HG03159 (cell line): ENCODE measurements at regions not wholly inside any gene's neighbourhood (a gene's known extent, or its start where the extent isn't known, plus 50 kb on each side); places are given as distances from the start of the nearest gene placed in this dataset.
"Not testable (repeated sequence)": the region's sequence is repeated elsewhere in the genome, so short reads cannot be mapped to it uniquely, and the experiment has no call there.

Experiments
- ATAC-seq: cut with Tn5 transposase; IDR thresholded peaks from one replicate; pipeline ENCODE4 v1.9.1; 2021; ENCODE audit warnings: mild to moderate bottlenecking, moderate library complexity; ENCODE audit not compliant: unreplicated experiment

GRCh38 chr5:99765011-99765410 lies 770.2 kb upstream of the FAM174A start:
- ATAC-seq = no peak

GRCh38 chr5:99763021-99763774 lies 772.0 kb upstream of the FAM174A start:
- ATAC-seq = no peak

GRCh38 chr5:99747342-99747741 lies 787.8 kb upstream of the FAM174A start:
- ATAC-seq = no peak

- not testable (repeated sequence) for ATAC-seq
Observed at GRCh38 chr5:99733146-99733545, 802.0 kb upstream of the FAM174A start.

DNA sequence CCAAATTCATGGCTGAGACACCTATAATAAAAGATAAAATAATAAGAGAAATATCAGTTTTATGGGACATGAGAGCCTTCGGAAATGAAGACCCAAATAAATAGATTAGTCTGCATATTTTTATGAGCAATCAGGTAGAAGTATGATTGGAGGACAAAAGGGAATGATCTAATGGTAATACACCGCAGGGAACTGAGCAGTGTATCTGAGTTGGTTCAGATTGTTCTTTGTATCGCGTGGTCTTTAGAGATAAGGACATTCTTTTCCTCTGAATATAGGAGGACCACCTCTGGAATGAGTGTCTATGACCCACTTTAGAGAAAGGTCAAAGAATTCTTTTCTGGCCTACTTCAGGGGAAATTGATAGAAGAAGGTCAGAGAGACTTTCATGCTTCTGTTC lies 801.8 kb upstream of the CHD1 start:
- ATAC-seq = not testable (repeated sequence)

DNA sequence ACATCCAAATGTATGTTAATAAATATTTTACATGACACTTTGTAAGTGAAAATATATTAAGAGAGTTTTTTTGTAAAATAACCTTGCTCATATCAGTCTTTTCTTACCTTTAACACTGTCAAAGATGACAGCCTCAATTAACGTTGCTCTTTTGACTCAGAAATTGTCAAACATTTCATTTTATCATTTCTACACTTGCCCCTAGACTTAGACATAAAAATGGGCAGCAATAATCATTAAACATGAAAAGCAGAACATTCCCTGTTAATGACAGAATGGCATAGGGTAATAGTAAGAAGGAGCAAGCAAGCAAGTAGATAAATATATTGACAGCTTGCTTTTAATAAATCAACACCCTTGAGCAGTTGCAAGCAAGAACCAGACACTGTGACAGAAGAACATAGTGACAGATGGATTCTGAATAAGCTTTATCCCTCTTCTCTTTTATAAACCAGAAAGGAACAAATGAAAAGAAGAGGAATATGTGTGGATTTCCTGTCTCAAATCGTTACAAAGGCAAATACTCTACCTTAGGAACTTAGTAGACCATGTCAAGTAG lies 796.0 kb upstream of the CHD1 start:
- ATAC-seq = no peak

DNA sequence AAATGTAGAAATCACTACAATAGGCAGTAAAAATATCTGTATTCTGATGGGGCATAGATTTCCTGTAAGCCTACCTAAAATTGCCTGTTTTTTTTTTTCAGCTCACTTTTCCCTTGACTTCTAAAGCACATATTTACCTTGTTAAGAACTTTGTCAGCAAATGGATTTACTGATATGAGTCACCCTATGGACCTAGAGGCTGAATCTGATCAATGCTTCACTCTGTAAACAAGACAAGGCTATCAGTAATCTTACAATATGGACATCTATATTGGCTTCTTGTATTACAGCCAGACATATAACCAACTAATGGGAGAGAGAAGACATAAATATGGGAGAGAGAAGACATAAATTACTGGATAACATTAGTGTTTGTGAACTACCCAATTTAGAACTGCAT lies 792.7 kb upstream of the CHD1 start:
- ATAC-seq = no peak

DNA sequence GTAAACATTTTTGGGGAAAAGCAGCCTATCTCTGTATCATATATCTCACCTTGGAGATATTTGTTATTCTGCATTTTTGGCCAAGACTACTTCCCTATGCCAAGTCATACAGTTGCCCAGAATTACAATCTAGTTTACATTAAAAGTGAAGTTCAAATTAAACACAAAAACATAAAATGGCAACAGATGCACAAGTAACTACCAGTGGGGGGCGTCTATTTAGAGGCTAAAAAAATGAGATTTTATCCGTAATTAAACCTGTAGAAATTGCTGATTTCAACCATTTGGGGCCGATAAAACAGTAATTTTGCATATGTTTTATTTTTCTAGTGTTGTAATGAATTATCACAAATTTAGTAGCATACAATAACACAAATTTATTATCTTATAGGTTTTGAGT lies 787.1 kb upstream of the CHD1 start:
- ATAC-seq = no peak

- no peak for ATAC-seq
Observed at GRCh38 chr5:99706160-99706559, 777.4 kb upstream of the CHD1 start.

GRCh38 chr5:99702565-99702964 lies 773.8 kb upstream of the CHD1 start:
- ATAC-seq = no peak

GRCh38 chr5:99694884-99695283 lies 766.1 kb upstream of the CHD1 start:
- no peak for ATAC-seq

DNA sequence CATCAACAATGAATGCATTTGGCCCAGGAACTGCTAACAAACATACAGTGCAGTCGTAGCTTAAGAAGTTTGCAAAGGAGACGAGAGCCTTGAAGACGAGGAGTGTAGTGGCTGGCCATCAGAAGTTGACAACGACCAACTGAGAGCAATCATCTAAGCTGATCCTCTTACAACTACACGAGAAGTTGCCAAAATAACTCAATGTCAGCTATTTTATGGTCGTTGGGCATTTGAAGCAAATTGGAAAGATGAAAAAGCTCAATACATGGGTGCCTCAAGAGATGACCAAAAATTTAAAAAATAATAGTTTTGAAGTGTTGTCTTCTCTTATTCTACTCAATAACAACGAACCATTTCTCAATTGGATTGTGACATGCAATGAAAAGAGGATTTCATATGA lies 757.7 kb upstream of the CHD1 start:
- ATAC-seq = no peak

GRCh38 chr5:99675974-99676373 lies 747.2 kb upstream of the CHD1 start:
- ATAC-seq = no peak

DNA sequence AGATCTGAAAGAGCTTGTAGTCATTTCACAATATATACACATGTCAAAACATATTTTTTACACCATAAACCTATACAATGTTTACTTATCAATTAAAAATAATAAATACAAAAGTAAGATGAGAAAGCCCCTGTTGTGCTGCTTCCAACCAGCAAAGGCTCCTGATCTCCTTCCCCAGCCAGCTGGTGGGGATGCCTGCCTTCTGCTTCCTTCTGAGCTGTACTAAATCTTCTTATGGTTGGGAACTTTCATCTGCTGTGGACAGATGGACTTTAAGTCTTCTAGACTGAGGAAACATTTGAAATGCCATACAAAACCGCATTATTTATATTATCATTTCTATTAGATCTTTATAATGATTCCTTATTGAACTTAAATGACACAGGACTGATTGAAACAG lies 745.3 kb upstream of the CHD1 start:
- no peak for ATAC-seq

DNA sequence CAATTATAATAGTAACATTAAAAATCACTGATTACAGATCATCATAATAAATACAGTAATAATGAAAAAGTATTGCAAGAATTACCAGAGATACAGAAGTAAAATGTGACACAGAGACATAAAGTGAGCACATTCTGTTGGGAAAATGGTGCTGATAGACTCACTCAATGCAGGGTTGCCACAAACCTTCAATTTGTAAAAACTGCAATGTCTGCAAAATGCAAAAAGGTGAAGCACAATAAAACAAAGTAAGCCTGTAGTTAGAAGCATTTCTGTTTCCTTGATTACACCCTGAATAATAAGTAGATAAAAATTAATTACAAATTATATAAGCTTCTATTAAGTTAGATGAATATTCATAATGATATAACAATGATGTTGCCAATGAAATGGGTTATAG lies 736.2 kb upstream of the CHD1 start:
- ATAC-seq = no peak

GRCh38 chr5:99651298-99651697 lies 722.5 kb upstream of the CHD1 start:
- no peak for ATAC-seq

DNA sequence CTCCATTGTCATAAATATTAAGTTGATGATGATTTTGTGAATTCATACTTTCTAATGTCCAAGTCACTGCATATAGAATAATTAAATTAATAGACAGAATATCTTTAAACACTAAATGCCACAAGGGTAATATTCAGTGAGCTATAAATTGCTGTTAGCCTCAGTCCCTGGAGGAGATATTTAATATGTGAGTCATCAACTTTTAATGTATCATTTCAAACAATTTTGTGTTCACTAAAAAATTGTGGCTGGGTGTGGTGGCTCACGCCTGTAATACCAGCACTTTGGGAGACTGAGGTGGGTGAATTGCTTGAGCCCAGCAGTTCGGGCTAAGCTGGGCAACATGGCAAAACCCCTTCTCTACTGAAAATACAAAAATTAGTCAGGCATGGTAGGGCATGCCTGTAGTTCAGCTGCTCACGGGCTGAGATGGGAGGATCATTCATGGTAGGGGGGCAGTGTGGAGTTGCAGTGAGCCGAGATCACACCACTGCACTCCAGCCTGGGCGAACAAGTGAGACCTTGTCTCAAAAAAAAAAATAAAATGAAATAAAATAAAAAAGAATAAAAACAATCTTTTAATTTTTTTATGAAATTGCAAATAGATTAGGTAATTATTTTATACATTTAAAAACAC lies 717.3 kb upstream of the CHD1 start:
- ATAC-seq = no peak

DNA sequence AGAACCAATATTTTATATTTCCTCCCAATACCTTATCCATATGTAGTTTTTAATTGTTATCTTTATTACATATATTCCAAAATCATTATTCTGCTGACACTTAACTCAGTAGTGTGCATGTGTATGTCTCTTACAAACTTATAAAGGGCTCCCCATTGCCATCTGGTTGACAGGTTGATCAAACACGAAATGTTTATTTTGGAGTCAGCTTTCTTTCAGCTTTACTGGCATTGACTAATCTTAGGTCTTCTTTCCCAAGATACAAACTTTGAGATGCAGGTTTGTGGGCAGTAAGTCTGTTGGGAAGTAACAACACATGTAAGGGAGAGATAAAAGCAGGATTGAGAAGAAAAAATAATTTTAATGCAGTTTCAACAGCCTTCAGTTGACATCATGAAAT lies 716.0 kb upstream of the CHD1 start:
- no peak for ATAC-seq

GRCh38 chr5:99640646-99641045 lies 711.8 kb upstream of the CHD1 start:
- ATAC-seq = no peak

DNA sequence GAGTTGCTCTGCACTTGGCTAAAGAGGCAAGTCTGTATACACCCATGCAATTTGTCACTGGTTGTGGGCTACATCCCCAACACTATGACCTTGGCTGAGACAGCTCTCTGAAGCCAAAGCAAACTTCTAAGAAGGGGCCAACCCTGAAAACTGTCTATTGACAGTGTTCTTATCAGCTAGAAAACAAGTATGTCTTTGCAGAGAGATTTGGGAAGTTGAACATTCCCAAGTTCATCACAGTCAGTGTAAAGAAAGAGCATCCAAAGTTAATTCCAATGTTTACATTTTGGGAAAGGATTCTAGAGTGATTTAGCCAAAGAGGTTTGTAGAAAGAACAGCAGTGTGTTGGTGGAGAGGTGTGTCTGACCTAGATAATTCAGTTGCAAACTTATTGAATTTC lies 711.1 kb upstream of the CHD1 start:
- ATAC-seq = no peak

GRCh38 chr5:99636663-99637062 lies 707.9 kb upstream of the CHD1 start:
- no peak for ATAC-seq
